ENCODE measurements at regions not wholly inside any gene's neighbourhood (a gene's known extent, or its start where the extent isn't known, plus 50 kb on each side); places are given as distances from the start of the nearest gene placed in this dataset.

DNA sequence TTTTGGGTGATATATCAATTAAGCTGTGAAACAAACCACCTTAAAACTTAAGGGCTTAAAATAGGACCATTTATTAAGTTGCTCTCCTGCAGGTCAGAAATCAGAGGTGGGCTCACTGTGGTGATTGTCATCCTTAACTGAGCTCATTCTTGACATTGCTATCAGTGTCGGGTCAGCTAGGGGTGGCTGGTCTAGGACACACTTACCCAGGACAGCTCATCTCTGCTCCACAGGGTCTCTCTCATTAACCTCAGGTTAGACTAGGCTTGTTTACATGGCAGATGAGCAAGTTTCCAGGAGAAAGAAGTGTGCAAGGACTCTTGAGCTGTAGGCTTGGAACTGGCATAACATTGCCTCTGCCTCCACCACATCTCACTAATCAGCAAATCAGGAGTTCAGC lies 601.0 kb upstream of the RAG2 start:
- no peaks in the 10 kb centered on the region for H3K36me3 ChIP-seq
- no peaks in the 10 kb centered on the region for H3K4me1 ChIP-seq (replicated peaks)
- H3K27ac ChIP-seq: no peak overlapping the region
- WGBS: 80% methylated on average over 1 of the region's 1 CpG
- H3K4me3 ChIP-seq: no peak overlapping the region
- H3K27me3 ChIP-seq (replicated peaks; ENCODE audit: insufficient read depth): no peaks in the 10 kb centered on the region
- no peaks in the 10 kb centered on the region for H3K9me3 ChIP-seq
- TF ChIP-seq POLR2A (IDR thresholded peaks at IDR 0.05) (no peak), POLR2AphosphoS5 (IDR thresholded peaks at IDR 0.05) (no peak)
- TF ChIP-seq, protein P1, sequence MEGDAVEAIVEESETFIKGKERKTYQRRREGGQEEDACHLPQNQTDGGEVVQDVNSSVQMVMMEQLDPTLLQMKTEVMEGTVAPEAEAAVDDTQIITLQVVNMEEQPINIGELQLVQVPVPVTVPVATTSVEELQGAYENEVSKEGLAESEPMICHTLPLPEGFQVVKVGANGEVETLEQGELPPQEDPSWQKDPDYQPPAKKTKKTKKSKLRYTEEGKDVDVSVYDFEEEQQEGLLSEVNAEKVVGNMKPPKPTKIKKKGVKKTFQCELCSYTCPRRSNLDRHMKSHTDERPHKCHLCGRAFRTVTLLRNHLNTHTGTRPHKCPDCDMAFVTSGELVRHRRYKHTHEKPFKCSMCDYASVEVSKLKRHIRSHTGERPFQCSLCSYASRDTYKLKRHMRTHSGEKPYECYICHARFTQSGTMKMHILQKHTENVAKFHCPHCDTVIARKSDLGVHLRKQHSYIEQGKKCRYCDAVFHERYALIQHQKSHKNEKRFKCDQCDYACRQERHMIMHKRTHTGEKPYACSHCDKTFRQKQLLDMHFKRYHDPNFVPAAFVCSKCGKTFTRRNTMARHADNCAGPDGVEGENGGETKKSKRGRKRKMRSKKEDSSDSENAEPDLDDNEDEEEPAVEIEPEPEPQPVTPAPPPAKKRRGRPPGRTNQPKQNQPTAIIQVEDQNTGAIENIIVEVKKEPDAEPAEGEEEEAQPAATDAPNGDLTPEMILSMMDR (IDR thresholded peaks at IDR 0.05): no peak
- intact Hi-C loops (cut with DNase I): no loop called here
- no peak for DNase-seq (ENCODE audit: low spot score)

DNA sequence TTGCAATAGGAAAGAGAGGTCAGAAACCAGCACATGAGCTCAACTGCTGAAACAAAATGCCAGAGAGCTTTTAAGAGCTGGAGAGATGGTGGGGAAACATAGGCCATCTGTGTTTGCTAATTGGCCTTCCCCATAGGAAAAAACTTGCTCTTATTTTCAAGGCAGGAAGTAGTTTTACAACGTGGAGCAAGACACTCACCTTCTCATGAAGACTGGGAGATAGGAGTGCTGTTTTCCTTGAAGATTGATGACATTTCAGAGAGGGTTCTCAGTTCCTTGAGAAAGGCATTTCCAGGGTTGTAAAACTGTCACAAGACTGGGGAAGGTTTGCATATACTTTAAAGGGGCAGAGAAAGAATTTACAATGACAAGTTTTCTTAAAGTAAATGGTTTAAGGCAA lies 586.3 kb upstream of the RAG2 start:
- Histone ChIP-seq H3K4me3 (no peak overlapping the region), H3K36me3 (no peaks in the 10 kb centered on the region), H3K27ac (no peak overlapping the region), H3K27me3 (replicated peaks; ENCODE audit: insufficient read depth) (no peaks in the 10 kb centered on the region), H3K9me3 (no peaks in the 10 kb centered on the region), H3K4me1 (replicated peaks) (no peaks in the 10 kb centered on the region)
- 4% methylated on average over 1 of the region's 1 CpG for WGBS
- TF ChIP-seq POLR2A (IDR thresholded peaks at IDR 0.05): no peak
- TF ChIP-seq, protein P1 (IDR thresholded peaks at IDR 0.05): no peak
- no peak for TF ChIP-seq POLR2AphosphoS5 (IDR thresholded peaks at IDR 0.05)
- DNase-seq (ENCODE audit: low spot score): no peak
- intact Hi-C loops (cut with DNase I): no loop called here

DNA sequence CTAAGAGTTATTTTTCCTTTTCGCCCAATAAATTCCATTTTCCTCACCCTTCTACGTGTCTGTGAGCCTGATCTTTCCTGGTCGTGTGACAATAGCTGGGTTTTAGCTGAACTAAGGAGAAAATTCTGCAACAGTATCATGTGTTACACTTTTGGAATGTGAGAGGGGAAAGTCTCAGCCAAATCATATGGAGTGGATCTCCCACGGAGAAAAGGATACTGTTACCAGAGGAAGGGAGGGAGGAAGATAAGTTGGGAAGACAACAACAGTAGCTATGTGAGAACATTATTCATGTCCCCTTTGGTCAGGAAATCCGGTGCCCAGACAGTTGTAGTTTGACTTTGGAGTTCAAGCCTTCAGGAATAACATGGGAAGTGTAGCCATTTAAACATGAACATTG lies 584.0 kb upstream of the RAG2 start:
- H3K4me3 ChIP-seq: no peak overlapping the region
- H3K9me3 ChIP-seq: no peaks in the 10 kb centered on the region
- DNase-seq (ENCODE audit: low spot score): no peak
- WGBS: 73% methylated on average over 5 of the region's 5 CpGs
- TF ChIP-seq POLR2A (IDR thresholded peaks at IDR 0.05): no peak
- no peak for TF ChIP-seq POLR2AphosphoS5 (IDR thresholded peaks at IDR 0.05)
- TF ChIP-seq, protein P1 (IDR thresholded peaks at IDR 0.05): no peak
- no peaks in the 10 kb centered on the region for H3K4me1 ChIP-seq (replicated peaks)
- intact Hi-C loops (cut with DNase I): no loop called here
- H3K27ac ChIP-seq: no peak overlapping the region
- no peaks in the 10 kb centered on the region for H3K27me3 ChIP-seq (replicated peaks; ENCODE audit: insufficient read depth)
- no peaks in the 10 kb centered on the region for H3K36me3 ChIP-seq

DNA sequence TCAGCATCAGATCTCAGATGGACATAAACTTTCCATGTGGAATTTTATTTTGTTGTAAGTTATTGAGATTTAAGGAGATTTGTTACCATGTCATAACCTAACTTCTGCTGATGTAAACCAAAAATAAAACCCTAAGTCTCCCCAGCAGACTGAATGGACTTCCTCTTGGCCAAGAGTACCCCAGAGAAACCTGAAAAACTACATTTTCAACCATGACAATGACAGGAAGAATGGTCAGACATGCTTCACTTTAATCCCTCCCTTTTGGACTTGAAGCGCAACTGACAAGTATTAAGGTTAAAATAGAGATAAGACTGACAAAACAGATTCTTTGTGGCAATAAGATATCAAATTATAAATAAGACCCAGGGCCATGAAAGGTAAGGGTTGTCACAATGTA lies 579.7 kb upstream of the RAG2 start:
- 49% methylated on average over 1 of the region's 1 CpG for WGBS
- no peaks in the 10 kb centered on the region for H3K9me3 ChIP-seq
- no peaks in the 10 kb centered on the region for H3K36me3 ChIP-seq

DNA sequence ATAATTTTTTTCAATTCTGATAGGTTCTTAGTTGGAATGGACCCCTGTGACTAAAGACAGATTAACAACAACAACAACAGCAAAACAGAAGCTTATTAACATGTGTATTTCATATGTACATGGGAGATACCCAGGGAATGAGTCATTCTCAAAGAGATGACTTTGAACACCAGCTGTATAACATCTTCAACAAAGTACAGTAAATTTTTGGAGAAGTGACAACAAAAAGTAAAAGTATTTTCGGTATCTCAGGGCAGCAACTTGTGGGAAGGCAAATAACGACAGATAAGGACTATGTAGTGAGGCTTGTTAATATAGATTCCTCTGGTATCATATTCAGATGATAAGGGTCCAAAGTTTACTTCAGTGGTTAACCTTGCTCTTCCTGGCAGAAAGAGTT lies 573.4 kb upstream of the RAG2 start:
- DNase-seq (ENCODE audit: low spot score): no peak
- Histone ChIP-seq H3K27ac (no peak overlapping the region), H3K4me1 (replicated peaks) (no peaks in the 10 kb centered on the region), H3K9me3 (no peaks in the 10 kb centered on the region), H3K27me3 (replicated peaks; ENCODE audit: insufficient read depth) (no peaks in the 10 kb centered on the region), H3K4me3 (no peak overlapping the region), H3K36me3 (no peaks in the 10 kb centered on the region)
- TF ChIP-seq, protein P1 (IDR thresholded peaks at IDR 0.05): no peak
- TF ChIP-seq POLR2AphosphoS5 (IDR thresholded peaks at IDR 0.05) (no peak), POLR2A (IDR thresholded peaks at IDR 0.05) (no peak)
- WGBS: 49% methylated on average over 2 of the region's 2 CpGs
- intact Hi-C loops (cut with DNase I): no loop called here

More for the DNA sequence above, 579.7 kb upstream of the RAG2 start:
- Histone ChIP-seq H3K4me3 (no peak overlapping the region), H3K27me3 (replicated peaks; ENCODE audit: insufficient read depth) (no peaks in the 10 kb centered on the region), H3K4me1 (replicated peaks) (no peaks in the 10 kb centered on the region), H3K27ac (no peak overlapping the region)
- TF ChIP-seq POLR2A (IDR thresholded peaks at IDR 0.05) (no peak), POLR2AphosphoS5 (IDR thresholded peaks at IDR 0.05) (no peak)
- TF ChIP-seq, protein P1 (IDR thresholded peaks at IDR 0.05): no peak
- intact Hi-C loops (cut with DNase I): no loop called here
- DNase-seq (ENCODE audit: low spot score): no peak
